A673 (cell line): ENCODE measurements at regions not wholly inside any gene's neighbourhood (a gene's known extent, or its start where the extent isn't known, plus 50 kb on each side); places are given as distances from the start of the nearest gene placed in this dataset.

ENCODE experiments used
- EZH2 ChIP-seq: fragments of 200-600 bp; sonication (generic); IDR thresholded peaks from 2 replicates; pipeline ENCODE4 v1.6.1; 2017; ENCODE audit warnings: borderline replicate concordance, low read depth, mild to moderate bottlenecking, mixed read lengths, antibody characterized with exemption, low read length; ENCODE audit not compliant: poor library complexity, severe bottlenecking
- TF ChIP-seq, protein P1 (sequence below): fragments of 300-800, 200-600 bp; sonication (generic); conservative IDR thresholded peaks from 2 replicates; pipeline ENCODE4 v1.5.1; 2017; ENCODE audit warnings: low read depth, mild to moderate bottlenecking, antibody characterized with exemption, low read length, moderate library complexity, mixed read lengths

DNA sequence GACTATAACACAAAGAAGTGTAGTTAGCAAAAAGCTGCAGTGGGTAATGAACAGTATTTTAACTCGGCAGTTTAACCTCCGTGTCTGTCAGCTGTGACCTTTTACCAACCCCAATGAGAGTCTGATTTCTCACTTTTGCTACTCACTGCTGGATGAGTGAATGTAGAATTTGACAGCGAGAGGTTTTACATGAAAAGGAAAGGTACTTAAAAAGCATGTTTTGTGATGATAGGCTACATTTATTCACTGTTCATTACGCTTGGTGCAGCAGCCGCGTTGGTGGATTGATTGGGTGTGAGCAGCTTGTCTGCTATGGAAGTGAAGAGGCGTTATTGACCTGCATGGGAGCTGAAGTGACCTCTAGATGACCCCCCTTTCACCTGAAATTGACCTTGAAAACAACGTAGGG is 867.7 kb downstream of the NR2F1-AS1 start:
- TF ChIP-seq, protein P1, sequence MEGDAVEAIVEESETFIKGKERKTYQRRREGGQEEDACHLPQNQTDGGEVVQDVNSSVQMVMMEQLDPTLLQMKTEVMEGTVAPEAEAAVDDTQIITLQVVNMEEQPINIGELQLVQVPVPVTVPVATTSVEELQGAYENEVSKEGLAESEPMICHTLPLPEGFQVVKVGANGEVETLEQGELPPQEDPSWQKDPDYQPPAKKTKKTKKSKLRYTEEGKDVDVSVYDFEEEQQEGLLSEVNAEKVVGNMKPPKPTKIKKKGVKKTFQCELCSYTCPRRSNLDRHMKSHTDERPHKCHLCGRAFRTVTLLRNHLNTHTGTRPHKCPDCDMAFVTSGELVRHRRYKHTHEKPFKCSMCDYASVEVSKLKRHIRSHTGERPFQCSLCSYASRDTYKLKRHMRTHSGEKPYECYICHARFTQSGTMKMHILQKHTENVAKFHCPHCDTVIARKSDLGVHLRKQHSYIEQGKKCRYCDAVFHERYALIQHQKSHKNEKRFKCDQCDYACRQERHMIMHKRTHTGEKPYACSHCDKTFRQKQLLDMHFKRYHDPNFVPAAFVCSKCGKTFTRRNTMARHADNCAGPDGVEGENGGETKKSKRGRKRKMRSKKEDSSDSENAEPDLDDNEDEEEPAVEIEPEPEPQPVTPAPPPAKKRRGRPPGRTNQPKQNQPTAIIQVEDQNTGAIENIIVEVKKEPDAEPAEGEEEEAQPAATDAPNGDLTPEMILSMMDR: no peak
- TF ChIP-seq EZH2: no peak
